GM13976 (cell line): ENCODE measurements at regions not wholly inside any gene's neighbourhood (a gene's known extent, or its start where the extent isn't known, plus 50 kb on each side); places are given as distances from the start of the nearest gene placed in this dataset.

Experiments used
- DNase-seq: peaks from one replicate; pipeline ENCODE4 v3.0.0; 2012; ENCODE audit warnings: low spot score
- CTCF ChIP-seq: IDR thresholded peaks from 2 replicates; pipeline ENCODE4 v1.5.1; 2012; ENCODE audit warnings: borderline replicate concordance, mild to moderate bottlenecking; ENCODE audit not compliant: insufficient read depth; ENCODE audit errors: extremely low read depth, missing control alignments, control extremely low read depth
- in situ Hi-C: fragments of 300-500 bp; cut with MboI; formaldehyde crosslinking; loops from one replicate; pipeline ENCODE4 v1.12.0; 2022; ENCODE audit warnings: low sequenced_read_pairs, mixed read lengths, inconsistent platforms; ENCODE audit not compliant: unreplicated experiment

GRCh38 chr2:241950413-241951315, 81.1 kb downstream of the RTP5 start:
- peak; percentile 90 for DNase-seq
- peak; percentile 90 for TF ChIP-seq CTCF
- in situ Hi-C loops, result no loop called here

- DNase-seq, result no peak
- in situ Hi-C loops, result no loop called here
- TF ChIP-seq CTCF, result no peak
These were observed 81.8 kb downstream of the RTP5 start for GRCh38 chr2:241951316-241951700.

GRCh38 chr2:241951920-241952319, 82.4 kb downstream of the RTP5 start:
- in situ Hi-C loops, result no loop called here
- DNase-seq, result no peak
- TF ChIP-seq CTCF, result no peak

- DNase-seq, result no peak
- TF ChIP-seq CTCF, result no peak
- in situ Hi-C loops, result no loop called here
These were observed 83.3 kb downstream of the RTP5 start for GRCh38 chr2:241952816-241953215.

GRCh38 chr2:241953324-241953928, 83.9 kb downstream of the RTP5 start:
- no peak for TF ChIP-seq CTCF
- no peak for DNase-seq
- in situ Hi-C loops, result no loop called here

GRCh38 chr2:241956521-241957110, 87.1 kb downstream of the RTP5 start:
- in situ Hi-C loops, result no loop called here
- no peak for DNase-seq
- TF ChIP-seq CTCF, result no peak
